Superior temporal gyrus (tissue), 1 donor: ENCODE measurements at regions not wholly inside any gene's neighbourhood (a gene's known extent, or its start where the extent isn't known, plus 50 kb on each side); places are given as distances from the start of the nearest gene placed in this dataset.

Experiments
- DNase-seq: peaks from one replicate; pipeline ENCODE4 v3.0.0-alpha.2; 2016; ENCODE audit errors: extremely low spot score

GRCh38 chrX:69228732-69229131 is 63.5 kb upstream of the PJA1 start:
- DNase-seq: no peak

GRCh38 chrX:69226459-69227158 is 61.4 kb upstream of the PJA1 start:
- DNase-seq: no peak

- peak; percentile 78 for DNase-seq
Measured at GRCh38 chrX:69222103-69223090, 57.1 kb upstream of the PJA1 start.

- no peak for DNase-seq
Measured at GRCh38 chrX:69221239-69222102, 56.2 kb upstream of the PJA1 start.

GRCh38 chrX:69218407-69218997 is 53.2 kb upstream of the PJA1 start:
- no peak for DNase-seq

GRCh38 chrX:69216911-69217310 is 51.7 kb upstream of the PJA1 start:
- no peak for DNase-seq

GRCh38 chrX:69216446-69216845 is 51.2 kb upstream of the PJA1 start:
- no peak for DNase-seq

- no peak for DNase-seq
Measured at GRCh38 chrX:69215161-69215875, 50.1 kb upstream of the PJA1 start.
